ENCODE measurements at regions not wholly inside any gene's neighbourhood (a gene's known extent, or its start where the extent isn't known, plus 50 kb on each side); places are given as distances from the start of the nearest gene placed in this dataset.
"Not testable (repeated sequence)": the region's sequence is repeated elsewhere in the genome, so short reads cannot be mapped to it uniquely, and the experiment has no call there.

DNA sequence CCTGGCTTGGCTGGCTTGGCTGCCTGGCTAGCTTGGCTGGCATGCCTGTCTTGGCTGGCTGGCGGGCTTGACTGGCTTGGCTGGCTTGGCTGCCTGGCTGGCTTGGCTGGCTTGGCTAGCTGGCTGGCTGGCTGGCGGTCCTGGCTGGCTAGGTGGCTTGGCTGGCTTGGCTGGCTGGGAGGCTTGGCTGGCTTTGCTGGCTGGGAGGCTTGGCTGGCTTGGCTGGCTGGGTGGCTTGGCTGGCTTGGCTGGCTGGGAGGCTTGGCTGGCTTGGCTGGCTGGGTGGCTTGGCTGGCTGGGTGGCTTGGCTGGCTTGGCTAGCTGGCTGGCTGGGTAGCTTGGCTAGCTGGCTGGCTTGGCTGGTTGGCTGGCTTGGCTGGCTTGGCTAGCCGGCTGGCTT, 2824.5 kb downstream of the RPIA start:
- not testable (repeated sequence) for DNase-seq (ENCODE audit: low read depth); H3K4me3 ChIP-seq (ENCODE audit: low read depth, low read length)

DNA sequence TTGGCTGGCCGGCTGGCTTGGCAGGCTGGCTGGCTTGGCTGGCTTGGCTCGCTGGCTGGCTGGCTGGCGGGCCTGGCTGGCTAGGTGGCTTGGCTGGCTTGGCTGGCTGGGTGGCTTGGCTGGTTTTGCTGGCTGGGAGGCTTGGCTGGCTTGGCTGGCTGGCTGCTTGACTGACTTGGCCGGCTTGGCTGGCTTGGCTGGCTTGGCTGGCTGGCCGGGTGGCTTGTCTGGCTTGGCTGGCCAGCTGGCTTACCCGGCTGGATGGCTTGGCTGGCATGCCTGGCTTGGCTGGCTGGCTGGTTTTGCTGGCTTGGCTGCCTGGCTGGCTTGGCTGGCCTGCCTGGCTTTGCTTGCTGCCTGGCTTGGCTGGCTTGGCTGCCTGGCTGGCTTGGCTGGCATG, 2825.2 kb downstream of the RPIA start:
- DNase-seq (ENCODE audit: low read depth); H3K4me3 ChIP-seq (ENCODE audit: low read depth, low read length): not testable (repeated sequence)

DNA sequence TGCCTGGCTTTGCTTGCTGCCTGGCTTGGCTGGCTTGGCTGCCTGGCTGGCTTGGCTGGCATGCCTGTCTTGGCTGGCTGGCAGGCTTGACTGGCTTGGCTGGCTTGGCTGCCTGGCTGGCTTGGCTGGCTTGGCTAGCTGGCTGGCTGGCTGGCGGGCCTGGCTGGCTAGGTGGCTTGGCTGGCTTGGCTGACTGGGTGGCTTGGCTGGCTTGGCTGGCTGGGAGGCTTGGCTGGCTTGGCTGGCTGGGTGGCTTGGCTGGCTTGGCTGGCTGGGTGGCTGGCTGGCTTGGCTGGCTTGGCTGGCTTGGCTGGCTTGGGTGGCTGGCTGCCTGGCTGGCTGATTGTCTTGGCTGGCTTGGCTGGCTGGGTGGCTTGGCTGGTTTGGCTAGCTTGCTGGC, 2826.4 kb downstream of the RPIA start:
- not testable (repeated sequence) for H3K4me3 ChIP-seq (ENCODE audit: low read depth, low read length); DNase-seq (ENCODE audit: low read depth)

DNA sequence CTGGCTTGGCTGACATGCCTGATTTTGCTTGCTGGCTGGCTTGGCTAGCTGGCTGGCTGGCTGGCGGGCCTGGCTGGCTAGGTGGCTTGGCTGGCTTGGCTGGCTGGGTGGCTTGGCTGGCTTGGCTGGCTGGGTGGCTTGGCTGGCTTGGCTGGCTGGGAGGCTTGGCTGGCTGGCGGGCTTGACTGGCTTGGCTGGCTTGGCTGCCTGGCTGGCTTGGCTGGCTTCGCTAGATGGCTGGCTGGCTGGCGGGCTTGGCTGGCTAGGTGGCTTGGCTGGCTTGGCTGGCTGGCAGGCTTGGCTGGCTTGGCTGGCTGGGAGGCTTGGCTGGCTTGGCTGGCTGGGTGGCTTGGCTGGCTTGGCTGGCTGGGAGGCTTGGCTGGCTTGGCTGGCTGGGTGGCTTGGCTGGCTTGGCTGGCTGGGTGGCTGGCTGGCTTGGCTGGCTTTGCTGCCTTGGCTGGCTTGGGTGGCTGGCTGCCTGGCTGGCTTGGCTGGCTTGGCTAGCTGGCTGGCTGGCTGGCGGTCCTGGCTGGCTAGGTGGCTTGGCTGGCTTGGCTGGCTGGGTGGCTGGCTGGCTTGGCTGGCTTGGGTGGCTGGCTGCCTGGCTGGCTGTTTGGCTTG, 2827.0 kb downstream of the RPIA start:
- not testable (repeated sequence) for H3K4me3 ChIP-seq (ENCODE audit: low read depth, low read length); DNase-seq (ENCODE audit: low read depth)

DNA sequence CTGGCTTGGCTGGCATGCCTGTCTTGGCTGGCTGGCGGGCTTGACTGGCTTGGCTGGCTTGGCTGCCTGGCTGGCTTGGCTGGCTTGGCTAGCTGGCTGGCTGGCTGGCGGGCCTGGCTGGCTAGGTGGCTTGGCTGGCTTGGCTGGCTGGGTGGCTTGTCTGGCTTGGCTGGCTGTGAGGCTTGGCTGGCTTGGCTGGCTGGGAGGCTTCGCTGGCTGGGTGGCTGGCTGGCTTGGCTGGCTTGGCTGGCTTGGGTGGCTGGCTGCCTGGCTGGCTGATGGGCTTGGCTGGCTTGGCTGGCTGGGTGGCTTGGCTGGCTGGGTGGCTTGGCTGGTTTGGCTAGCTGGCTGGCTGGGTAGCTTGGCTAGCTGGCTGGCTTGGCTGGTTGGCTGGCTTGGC, 2827.9 kb downstream of the RPIA start:
- H3K4me3 ChIP-seq (ENCODE audit: low read depth, low read length); DNase-seq (ENCODE audit: low read depth): not testable (repeated sequence)

DNA sequence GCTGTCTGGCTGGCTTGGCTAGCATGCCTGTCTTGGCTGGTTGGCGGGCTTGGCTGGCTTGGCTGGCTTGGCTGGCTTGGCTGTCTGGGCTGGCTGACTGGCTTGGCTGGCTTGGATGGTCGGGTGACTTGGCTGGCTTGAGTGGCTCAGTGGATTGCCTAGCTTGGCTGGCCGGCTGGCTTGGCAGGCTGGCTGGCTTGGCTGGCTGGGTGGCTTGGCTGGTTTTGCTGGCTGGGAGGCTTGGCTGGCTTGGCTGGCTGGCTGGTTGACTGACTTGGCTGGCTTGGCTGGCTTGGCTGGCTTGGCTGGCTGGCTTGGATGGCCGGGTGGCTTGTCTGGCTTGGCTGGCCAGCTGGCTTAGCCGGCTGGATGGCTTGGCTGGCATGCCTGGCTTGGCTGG, 2828.4 kb downstream of the RPIA start:
- DNase-seq (ENCODE audit: low read depth); H3K4me3 ChIP-seq (ENCODE audit: low read depth, low read length): not testable (repeated sequence)

DNA sequence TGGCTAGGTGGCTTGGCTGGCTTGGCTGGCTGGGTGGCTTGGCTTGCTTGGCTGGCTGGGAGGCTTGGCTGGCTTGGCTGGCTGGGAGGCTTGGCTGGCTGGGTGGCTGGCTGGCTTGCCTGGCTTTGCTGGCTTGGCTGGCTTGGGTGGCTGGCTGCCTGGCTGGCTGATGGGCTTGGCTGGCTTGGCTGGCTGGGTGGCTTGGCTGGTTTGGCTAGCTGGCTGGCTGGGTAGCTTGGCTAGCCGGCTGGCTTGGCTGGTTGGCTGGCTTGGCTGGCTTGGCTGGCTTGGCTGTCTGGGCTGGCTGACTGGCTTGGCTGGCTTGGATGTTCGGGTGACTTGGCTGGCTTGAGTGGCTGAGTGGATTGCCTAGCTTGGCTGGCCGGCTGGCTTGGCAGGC, 2829.1 kb downstream of the RPIA start:
- DNase-seq (ENCODE audit: low read depth); H3K4me3 ChIP-seq (ENCODE audit: low read depth, low read length): not testable (repeated sequence)

DNA sequence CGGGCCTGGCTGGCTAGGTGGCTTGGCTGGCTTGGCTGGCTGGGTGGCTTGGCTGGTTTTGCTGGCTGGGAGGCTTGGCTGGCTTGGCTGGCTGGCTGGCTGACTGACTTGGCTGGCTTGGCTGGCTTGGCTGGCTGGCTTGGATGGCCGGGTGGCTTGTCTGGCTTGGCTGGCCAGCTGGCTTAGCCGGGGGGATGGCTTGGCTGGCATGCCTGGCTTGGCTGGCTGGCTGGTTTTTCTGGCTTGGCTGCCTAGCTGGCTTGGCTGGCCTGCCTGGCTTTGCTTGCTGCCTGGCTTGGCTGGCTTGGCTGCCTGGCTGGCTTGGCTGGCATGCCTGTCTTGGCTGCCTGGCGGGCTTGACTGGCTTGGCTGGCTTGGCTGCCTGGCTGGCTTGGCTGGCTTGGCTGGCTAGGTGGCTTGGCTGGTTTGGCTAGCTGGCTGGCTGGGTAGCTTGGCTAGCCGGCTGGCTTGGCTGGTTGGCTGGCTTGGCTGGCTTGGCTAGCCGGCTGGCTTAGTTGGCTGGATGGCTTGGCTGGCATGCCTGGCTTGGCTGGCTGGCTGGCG, 2829.6 kb downstream of the RPIA start:
- not testable (repeated sequence) for H3K4me3 ChIP-seq (ENCODE audit: low read depth, low read length); DNase-seq (ENCODE audit: low read depth)

DNA sequence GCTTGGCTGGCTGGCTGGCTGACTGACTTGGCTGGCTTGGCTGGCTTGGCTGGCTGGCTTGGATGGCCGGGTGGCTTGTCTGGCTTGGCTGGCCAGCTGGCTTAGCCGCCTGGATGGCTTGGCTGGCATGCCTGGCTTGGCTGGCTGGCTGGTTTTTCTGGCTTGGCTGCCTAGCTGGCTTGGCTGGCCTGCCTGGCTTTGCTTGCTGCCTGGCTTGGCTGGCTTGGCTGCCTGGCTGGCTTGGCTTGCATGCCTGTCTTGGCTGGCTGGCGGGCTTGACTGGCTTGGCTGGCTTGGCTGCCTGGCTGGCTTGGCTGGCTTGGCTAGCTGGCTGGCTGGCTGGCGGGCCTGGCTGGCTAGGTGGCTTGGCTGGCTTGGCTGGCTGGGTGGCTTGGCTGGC, 2830.5 kb downstream of the RPIA start:
- not testable (repeated sequence) for DNase-seq (ENCODE audit: low read depth); H3K4me3 ChIP-seq (ENCODE audit: low read depth, low read length)

DNA sequence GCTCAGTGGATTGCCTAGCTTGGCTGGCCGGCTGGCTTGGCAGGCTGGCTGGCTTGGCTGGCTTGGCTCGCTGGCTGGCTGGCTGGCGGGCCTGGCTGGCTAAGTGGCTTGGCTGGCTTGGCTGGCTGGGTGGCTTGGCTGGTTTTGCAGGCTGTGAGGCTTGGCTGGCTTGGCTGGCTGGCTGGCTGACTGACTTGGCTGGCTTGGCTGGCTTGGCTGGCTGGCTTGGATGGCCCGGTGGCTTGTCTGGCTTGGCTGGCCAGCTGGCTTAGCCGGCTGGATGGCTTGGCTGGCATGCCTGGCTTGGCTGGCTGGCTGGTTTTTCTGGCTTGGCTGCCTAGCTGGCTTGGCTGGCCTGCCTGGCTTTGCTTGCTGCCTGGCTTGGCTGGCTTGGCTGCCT, 2831.4 kb downstream of the RPIA start:
- H3K4me3 ChIP-seq (ENCODE audit: low read depth, low read length); DNase-seq (ENCODE audit: low read depth): not testable (repeated sequence)

DNA sequence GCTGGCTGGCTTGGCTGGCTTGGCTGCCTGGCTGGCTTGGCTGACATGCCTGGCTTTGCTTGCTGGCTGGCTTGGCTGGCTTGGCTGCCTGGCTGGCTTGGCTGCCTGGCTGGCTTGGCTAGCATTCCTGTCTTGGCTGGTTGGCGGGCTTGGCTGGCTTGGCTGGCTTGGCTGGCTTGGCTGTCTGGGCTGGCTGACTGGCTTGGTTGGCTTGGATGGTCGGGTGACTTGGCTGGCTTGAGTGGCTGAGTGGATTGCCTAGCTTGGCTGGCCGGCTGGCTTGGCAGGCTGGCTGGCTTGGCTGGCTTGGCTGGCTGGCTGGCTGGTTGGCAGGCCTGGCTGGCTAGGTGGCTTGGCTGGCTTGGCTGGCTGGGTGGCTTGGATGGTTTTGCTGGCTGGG, 2832.3 kb downstream of the RPIA start:
- DNase-seq (ENCODE audit: low read depth); H3K4me3 ChIP-seq (ENCODE audit: low read depth, low read length): not testable (repeated sequence)

DNA sequence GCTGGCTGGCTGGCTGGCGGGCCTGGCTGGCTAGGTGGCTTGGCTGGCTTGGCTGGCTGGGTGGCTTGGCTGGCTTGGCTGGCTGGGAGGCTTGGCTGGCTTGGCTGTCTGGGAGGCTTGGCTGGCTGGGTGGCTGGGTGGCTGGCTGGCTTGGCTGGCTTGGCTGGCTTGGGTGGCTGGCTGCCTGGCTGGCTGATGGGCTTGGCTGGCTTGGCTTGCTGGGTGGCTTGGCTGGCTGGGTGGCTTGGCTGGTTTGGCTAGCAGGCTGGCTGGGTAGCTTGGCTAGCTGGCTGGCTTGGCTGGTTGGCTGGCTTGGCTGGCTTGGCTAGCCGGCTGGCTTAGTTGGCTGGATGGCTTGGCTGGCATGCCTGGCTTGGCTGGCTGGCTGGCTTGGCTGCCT, 2834.1 kb downstream of the RPIA start:
- not testable (repeated sequence) for DNase-seq (ENCODE audit: low read depth); H3K4me3 ChIP-seq (ENCODE audit: low read depth, low read length)

DNA sequence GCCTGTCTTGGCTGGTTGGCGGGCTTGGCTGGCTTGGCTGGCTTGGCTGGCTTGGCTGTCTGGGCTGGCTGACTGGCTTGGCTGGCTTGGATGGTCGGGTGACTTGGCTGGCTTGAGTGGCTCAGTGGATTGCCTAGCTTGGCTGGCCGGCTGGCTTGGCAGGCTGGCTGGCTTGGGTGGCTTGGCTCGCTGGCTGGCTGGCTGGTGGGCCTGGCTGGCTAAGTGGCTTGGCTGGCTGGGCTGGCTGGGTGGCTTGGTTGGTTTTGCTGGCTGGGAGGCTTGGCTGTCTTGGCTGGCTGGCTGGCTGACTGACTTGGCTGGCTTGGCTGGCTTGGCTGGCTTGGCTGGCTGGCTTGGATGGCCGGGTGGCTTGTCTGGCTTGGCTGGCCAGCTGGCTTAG, 2834.6 kb downstream of the RPIA start:
- H3K4me3 ChIP-seq (ENCODE audit: low read depth, low read length); DNase-seq (ENCODE audit: low read depth): not testable (repeated sequence)

DNA sequence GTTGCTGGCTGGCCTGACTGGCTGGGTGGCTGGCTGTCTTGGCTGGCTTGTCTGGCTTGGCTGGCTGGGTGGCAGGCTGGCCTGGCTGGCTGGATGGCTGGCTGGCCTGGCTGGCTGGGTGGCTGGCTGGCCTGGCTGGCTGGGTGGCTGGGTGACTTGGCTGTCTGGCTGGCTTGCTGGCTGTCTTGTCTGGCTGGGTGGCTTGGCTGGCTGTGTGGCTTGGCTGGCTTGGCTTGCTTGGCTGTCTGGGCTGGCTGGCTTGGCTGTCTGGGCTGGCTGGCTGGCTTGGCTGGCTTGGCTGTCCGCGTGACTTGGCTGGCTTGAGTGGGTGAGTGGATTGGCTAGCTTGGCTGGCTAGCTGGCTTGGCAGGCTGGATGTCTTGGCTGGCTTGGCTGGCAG, 2835.6 kb downstream of the RPIA start:
- DNase-seq (ENCODE audit: low read depth); H3K4me3 ChIP-seq (ENCODE audit: low read depth, low read length): not testable (repeated sequence)

DNA sequence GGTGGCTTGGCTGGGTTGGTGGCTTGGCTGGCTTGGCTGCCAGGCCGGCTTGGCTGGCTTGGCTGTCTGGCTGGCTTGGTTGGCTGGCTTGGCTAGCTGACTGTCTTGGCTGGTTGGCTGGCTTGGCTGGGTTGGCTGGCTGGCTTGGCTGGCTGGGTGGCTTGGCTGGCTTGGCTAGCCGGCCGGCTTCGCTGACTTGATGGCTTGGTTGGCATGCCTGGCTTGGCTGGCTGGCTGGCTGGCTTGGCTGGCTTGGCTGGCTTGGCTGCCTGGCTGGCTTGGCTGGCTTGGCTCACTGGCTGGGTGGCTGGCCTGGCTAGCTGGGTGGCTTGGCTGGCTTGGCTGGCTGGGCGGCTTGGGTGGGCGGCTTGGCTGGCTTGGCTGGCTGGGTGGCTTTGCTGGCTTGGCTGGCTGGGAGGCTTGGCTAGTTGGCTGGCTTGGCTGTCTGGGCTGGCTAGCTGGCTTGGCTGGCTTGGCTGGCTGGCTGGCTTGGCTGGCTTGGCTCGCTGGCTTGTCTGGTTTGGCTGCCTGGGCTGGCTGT, 2836.1 kb downstream of the RPIA start:
- not testable (repeated sequence) for DNase-seq (ENCODE audit: low read depth); H3K4me3 ChIP-seq (ENCODE audit: low read depth, low read length)

DNA sequence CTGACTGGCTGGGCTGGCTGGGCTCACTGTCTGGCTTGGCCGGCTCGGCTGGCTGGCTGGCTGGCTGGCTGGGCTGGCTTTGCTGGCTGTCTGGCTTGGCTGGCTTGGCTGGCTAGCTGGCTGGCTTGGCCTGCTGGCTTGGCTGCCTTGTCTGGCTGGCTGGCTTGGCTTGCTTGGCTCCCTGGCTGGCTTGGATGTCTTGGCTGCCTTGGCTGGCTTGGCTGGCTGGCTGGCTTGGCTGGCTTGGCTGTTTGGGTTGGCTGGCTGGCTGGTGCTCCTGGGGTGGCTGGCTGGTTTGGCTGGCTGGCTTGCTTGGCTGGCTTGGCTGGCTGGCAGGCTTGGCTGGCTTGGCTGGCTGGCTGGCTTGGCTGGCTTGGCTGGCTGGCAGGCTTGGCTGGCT, 2836.9 kb downstream of the RPIA start:
- not testable (repeated sequence) for DNase-seq (ENCODE audit: low read depth); H3K4me3 ChIP-seq (ENCODE audit: low read depth, low read length)

DNA sequence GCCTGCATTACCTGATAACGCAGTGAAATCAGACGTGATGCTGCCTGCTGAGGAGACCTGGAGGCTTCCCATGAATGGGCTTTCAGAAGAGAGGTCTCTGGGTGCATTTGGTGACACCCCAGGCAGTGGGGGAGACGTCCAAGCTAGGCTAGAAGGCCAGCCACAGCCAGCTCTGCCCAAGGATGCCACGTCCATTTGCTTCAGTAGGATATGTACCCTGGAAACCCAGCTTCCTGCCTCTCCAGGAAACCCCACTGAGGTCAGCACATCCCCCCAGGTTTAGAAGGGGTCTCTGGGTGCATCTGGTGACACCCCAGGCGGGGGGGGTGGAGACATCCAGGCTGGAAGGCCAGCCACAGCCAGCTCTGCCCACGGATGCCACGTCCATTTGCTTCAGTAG, 2844.6 kb downstream of the RPIA start:
- DNase-seq (ENCODE audit: low read depth); H3K4me3 ChIP-seq (ENCODE audit: low read depth, low read length): not testable (repeated sequence)

DNA sequence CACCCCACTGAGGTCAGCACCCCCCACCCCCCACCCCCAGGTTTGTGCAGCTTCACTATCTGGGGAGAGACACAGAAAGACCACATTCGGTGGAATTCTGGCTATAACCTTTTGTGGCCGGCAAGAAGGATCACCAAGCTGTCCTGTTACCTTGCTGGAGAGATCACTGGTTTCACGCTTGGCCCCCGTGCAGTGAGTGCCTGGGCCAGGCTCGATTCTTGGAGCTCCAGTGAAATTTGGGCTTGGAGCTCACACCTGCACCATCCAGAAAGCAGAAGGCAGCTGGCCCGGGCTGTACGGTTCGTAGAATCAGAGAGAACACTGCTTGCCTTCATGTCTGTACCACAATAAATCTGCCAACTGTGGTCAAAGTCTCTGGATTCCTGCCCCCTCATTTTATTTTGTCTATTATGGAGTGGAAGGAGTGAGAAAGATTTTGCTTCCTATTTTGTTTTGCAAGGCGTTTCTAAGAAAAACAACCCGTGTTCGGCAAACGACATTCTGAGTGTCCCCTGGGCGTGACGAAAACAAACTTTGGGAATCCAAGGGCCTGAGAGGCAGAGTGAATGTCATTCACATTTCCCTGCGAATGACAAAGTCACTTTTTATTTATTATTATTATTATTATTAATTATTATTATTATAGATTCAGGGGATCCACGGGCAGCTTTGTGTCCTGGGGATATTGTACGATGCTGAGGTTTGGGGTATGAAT, 2845.2 kb downstream of the RPIA start:
- H3K4me3 ChIP-seq (ENCODE audit: low read depth, low read length); DNase-seq (ENCODE audit: low read depth): not testable (repeated sequence)

DNA sequence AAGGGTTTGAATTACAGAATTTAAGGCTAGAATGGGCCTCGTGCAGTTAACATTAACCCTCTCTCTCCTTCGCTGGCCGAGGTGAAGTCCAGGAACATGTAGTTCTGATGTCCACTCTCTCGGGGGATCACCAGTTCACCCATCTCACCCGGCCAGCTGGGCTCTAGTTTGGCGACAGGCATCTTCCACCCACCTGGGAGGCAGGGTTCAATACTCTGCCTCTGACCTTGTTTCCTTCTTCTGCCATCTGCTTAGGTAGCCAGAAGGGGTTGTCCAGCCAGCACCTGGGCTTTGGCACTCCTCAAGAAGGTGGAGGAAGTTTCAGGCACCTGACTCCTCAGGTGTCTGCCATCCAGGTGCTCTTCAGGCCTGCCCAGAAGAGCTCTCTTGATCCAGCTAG, 2857.8 kb downstream of the RPIA start:
- not testable (repeated sequence) for H3K4me3 ChIP-seq (ENCODE audit: low read depth, low read length); DNase-seq (ENCODE audit: low read depth)

DNA sequence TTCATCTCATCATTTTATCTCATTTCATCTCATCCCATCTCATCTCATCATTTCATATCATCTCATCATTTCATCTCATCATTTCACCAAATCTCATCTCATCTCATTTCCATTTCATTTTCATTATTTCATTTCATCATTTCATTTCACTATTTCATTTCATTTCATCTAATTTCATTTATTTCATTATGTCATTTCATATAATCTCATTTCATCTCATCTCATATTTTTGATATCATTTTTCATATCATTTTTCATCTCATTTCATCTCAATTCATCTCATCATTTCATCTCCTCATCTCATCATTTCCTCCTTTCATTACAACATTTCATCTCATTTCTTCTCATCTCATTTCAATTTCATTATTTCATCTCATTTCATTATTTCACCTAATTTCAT, 2866.8 kb downstream of the RPIA start:
- H3K4me3 ChIP-seq (ENCODE audit: low read depth, low read length); DNase-seq (ENCODE audit: low read depth): not testable (repeated sequence)

Measured in GM12864 (cell line).